ENCODE measurements at regions not wholly inside any gene's neighbourhood (a gene's known extent, or its start where the extent isn't known, plus 50 kb on each side); places are given as distances from the start of the nearest gene placed in this dataset.

DNA sequence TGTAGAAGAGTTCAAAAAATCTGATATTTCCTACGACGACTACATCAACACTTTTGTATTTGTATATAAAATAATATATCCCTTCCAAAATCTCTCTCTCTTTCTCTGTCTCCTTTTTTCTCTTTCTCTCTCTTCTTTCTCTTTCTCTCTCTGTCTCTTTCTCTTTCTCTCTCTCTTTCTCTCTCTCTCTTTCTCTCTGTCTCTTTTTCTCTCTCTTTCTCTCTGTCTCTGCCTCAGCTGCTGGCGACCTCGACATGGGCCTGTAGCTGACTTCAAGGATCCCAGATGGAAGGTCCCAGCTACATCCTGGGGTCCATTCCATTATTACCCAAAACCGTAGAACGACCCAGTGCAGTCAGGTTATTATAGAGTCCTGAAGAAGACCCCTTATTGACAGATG, 90.0 kb downstream of the CD24 start:
- no peaks in the 10 kb centered on the region for H3K27me3 ChIP-seq
- no peaks in the 10 kb centered on the region for H3K9me3 ChIP-seq
- H3K27ac ChIP-seq, result no peak overlapping the region
- intact Hi-C loops (cut with DNase I), result no loop called here
- no peaks in the 10 kb centered on the region for H3K4me1 ChIP-seq
- no peak for DNase-seq (ENCODE audit: low spot score in 2 of 2)
- no peak overlapping the region for H3K4me3 ChIP-seq
- TF ChIP-seq, protein P1, sequence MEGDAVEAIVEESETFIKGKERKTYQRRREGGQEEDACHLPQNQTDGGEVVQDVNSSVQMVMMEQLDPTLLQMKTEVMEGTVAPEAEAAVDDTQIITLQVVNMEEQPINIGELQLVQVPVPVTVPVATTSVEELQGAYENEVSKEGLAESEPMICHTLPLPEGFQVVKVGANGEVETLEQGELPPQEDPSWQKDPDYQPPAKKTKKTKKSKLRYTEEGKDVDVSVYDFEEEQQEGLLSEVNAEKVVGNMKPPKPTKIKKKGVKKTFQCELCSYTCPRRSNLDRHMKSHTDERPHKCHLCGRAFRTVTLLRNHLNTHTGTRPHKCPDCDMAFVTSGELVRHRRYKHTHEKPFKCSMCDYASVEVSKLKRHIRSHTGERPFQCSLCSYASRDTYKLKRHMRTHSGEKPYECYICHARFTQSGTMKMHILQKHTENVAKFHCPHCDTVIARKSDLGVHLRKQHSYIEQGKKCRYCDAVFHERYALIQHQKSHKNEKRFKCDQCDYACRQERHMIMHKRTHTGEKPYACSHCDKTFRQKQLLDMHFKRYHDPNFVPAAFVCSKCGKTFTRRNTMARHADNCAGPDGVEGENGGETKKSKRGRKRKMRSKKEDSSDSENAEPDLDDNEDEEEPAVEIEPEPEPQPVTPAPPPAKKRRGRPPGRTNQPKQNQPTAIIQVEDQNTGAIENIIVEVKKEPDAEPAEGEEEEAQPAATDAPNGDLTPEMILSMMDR (IDR thresholded peaks at IDR 0.05), result no peak
- H3K36me3 ChIP-seq, result no peaks in the 10 kb centered on the region

DNA sequence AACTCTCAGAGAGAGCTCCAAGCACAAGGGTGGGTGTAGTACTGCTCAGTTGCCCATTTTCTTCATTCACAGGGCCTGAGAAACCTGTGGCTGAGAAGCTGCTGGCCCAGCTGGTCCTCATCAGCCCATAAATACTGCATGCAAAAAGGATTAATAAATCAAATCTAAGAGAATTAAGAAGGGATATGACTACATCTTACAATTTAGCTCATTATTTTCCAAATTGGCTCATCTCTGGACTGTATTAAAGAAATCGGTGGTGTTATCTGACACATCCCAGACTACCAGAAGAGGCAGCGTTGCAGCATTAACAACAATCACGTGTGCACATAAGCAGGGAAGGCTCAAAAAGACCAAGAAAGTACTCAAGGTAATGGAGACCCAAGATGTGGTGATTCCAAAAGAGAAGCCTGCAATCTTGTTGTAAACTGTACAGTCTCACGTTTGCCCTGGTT, 90.7 kb downstream of the CD24 start:
- H3K27me3 ChIP-seq, result no peaks in the 10 kb centered on the region
- no peak for DNase-seq (ENCODE audit: low spot score in 2 of 2)
- no peaks in the 10 kb centered on the region for H3K9me3 ChIP-seq
- TF ChIP-seq, protein P1 (IDR thresholded peaks at IDR 0.05), result no peak
- H3K4me3 ChIP-seq, result no peak overlapping the region
- H3K27ac ChIP-seq, result no peak overlapping the region
- H3K36me3 ChIP-seq, result no peaks in the 10 kb centered on the region
- intact Hi-C loops (cut with DNase I), result no loop called here
- H3K4me1 ChIP-seq, result no peaks in the 10 kb centered on the region

DNA sequence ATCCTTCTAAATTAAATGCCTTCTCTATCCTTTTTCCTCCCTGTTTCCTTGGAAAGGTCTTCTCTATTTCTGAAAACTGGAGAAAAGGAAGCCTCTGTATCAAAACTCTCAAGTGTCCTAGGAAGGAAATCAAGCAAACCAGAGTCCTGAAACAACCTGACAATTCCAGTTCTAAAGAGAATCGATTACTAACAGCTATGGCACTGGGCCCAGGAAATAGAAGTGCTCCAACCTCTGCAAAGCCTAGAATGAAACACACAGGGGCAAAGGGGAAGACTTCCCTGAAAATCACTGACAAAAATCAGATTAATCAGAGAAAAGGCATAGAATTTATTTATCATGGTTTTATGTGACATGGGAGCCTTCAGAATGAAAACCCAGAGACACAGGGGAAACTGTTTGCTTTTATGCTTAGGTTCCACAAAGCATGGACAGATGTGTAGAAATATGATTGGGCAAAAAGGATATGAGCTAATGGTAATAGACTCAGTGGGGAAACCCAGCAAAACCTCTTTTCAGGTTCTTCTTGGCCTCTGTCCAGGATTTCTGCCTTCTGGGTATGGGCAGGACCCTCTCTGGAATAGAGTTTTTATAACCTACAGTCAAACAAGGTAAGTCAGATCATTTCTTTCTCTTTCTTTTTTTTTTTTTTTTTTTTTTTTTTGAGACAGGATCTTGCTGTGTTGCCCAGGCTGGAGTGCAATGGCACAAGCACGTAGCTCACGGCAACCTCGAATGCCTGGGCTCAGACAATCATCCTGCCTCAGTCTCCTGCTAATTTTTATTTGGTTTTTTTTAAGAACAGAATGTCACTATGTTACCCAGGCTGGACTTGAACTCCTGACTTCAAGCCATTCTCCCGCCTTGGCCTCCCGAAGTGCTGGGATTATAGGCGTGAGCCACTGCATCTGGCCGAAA, 91.7 kb downstream of the CD24 start:
- DNase-seq (ENCODE audit: low spot score in 2 of 2), result no peak
- TF ChIP-seq, protein P1 (IDR thresholded peaks at IDR 0.05), result no peak
- intact Hi-C loops (cut with DNase I), result no loop called here
- H3K27me3 ChIP-seq, result no peaks in the 10 kb centered on the region
- no peak overlapping the region for H3K27ac ChIP-seq
- no peaks in the 10 kb centered on the region for H3K4me1 ChIP-seq
- no peaks in the 10 kb centered on the region for H3K36me3 ChIP-seq
- H3K4me3 ChIP-seq, result no peak overlapping the region
- H3K9me3 ChIP-seq, result no peaks in the 10 kb centered on the region

DNA sequence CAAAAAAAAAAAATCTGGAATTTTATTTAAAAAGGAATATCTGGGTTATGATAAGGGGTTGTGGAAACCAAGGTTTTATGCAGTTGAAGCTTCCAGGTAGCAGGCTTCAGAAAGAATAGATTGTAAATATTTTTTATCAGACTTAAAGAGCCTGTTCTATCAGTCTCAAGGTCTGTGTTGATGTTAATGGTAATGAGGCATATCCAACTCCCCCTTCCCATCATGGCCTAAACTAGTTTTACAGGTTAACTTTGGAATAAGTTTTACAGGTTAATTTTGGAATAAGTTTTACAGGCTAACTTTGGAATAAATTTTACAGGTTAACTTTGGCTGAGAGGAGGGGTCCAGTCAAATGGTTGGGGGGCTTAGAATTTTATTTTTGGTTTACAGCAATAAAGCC, 92.4 kb downstream of the CD24 start:
- no peak for DNase-seq (ENCODE audit: low spot score in 2 of 2)
- H3K4me1 ChIP-seq, result no peaks in the 10 kb centered on the region
- intact Hi-C loops (cut with DNase I), result no loop called here
- H3K27ac ChIP-seq, result no peak overlapping the region
- H3K27me3 ChIP-seq, result no peaks in the 10 kb centered on the region
- H3K9me3 ChIP-seq, result no peaks in the 10 kb centered on the region
- no peaks in the 10 kb centered on the region for H3K36me3 ChIP-seq
- TF ChIP-seq, protein P1 (IDR thresholded peaks at IDR 0.05), result no peak
- no peak overlapping the region for H3K4me3 ChIP-seq

DNA sequence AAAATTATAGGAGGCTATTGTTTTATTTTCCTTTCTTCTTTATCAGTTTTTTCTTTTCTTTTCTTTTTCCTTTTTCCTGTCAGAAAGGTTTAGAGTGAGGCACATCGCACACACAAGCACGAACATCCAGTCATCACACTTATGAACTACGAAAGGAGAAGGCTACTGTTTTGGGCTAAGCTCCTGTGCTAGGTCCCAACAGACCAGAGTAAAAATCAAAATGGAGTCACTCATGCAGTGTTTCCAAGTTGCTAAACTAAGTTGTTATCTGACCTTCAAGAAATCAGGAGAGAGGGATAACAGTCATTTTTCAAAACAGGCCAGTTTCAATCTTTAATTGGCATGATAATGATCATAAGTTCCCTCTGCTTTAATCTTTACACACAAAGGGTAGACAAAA, 93.6 kb downstream of the CD24 start:
- TF ChIP-seq, protein P1 (IDR thresholded peaks at IDR 0.05), result no peak
- Histone ChIP-seq H3K4me1 (no peaks in the 10 kb centered on the region), H3K4me3 (no peak overlapping the region), H3K36me3 (no peaks in the 10 kb centered on the region), H3K27ac (no peak overlapping the region), H3K9me3 (no peaks in the 10 kb centered on the region), H3K27me3 (no peaks in the 10 kb centered on the region)
- intact Hi-C loops (cut with DNase I), result no loop called here
- DNase-seq (ENCODE audit: low spot score in 2 of 2), result no peak

Data from ascending aorta (tissue), 2 donors.